SW480 (cell line): ENCODE measurements at regions not wholly inside any gene's neighbourhood (a gene's known extent, or its start where the extent isn't known, plus 50 kb on each side); places are given as distances from the start of the nearest gene placed in this dataset.
"Not testable (repeated sequence)": the region's sequence is repeated elsewhere in the genome, so short reads cannot be mapped to it uniquely, and the experiment has no call there.

Source experiments
- DNase-seq: peaks from one replicate; pipeline ENCODE4 v3.0.0-alpha.2; 2016; ENCODE audit warnings: low spot score

DNA sequence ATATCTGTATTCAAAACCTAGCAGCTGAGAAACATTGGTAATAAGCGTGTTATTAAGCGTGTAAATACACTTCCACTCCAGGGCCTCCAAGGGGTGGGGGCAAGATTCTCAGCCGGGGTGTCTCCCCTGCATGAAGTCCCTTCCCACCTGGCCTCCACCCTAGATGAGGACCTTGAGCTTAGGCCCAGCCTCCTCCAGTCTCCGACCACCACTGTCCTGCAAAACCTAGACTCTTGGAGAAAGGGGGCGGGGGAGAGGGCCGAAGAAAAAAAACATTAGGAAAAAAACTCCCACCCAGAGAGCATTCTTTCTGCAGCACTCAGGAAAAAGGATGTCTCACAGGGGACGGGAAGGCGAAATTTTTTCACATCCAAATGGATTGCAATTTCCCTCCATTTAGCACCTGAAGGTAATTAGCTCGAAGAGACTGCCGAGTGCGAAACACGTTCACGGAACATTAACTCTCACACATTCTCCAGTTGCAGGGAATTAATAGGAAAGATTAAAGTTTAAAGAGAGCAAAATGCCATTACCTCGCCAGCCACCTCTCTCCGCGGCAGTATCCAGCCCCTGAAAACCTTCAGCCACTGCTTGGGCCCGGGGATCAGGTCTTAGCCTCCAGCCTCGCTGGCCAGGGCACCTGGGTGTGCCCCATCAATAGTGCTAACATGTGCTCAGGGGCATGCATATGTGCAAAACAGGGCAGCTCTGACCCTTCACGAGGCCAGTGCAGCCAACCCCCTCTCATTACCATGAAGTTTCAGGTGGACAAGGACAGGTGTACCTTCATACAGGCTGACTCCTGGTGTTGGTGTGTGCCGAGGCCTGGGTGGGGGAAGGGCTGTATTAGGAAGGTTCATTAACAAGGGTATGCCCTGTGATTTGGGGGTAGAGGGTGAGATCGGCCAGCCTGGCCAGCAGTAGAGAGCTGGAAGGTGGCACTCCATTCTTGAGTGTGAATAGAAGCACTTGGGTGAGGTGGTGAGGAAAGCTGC, 77.2 kb downstream of the HIF1AN start:
- no peak for DNase-seq

DNA sequence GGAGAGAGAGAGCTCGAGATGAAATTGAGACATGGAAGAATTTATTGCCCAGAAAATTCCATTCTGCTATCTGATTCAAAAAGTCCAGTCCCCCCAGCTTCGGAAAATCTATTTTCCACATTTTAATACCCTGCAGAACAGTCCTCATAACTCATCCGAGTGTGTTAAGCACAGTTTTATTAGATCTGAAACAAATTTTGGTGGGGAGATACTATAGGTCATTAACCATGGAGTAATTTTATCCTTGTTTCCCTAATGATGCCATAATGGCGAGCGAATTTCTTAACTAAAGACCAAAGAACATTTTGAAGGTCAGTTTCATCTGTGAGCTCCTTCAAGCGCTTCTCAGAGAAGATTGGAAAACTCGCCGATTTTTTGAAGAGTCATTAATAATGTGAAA, 78.1 kb downstream of the HIF1AN start:
- no peak for DNase-seq

DNA sequence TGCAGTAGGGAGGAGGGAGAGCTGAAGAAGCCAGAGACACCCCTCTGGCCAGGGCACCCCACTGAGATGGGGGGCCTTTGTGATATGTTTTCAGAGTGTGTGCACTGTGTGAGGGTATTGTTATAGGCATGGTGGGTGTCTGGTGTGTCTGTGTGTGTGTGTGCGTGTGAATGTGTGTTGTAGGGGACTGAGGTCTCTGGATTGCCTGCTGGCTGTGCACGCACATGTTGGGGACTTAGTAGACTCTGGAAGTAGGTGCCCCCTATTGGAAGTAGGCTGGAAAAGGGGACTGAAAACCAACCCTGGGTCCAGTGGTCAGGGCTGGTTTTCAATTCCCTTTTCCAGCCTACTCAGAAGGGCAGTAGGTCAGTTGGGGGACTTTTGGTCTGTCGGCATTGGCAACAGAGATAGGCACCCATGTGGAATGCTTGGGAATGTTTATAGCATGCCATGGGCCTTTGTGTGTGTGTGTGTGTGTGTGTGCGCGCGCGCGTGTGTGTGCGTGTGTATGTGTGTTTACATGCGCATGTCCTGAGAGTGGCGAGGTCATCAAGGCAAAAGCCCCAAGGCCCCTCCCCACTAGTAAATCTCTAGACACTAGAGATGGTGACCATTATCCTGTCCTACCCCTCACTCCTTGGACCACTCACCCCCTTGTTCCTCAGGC, 78.8 kb downstream of the HIF1AN start:
- no peak for DNase-seq

DNA sequence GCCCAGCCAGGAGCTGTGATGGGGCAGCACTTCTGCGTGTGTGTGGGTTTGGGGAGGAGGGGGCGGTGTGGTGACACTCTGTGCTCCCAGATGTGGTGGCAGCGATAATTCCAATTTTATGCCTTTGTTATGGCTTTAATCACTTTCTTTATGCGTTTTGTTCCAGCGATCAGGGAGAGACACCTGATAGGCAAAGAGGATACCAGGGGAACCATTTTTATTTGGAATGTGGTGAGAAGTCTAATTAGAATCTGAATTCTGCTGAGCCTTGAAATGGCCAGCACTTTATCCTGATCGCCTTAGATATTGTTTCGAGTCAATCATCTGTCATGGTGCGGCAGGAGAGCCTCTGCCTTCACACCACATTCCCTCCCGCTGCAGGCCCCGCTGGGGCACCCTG, 79.5 kb downstream of the HIF1AN start:
- DNase-seq = no peak

DNA sequence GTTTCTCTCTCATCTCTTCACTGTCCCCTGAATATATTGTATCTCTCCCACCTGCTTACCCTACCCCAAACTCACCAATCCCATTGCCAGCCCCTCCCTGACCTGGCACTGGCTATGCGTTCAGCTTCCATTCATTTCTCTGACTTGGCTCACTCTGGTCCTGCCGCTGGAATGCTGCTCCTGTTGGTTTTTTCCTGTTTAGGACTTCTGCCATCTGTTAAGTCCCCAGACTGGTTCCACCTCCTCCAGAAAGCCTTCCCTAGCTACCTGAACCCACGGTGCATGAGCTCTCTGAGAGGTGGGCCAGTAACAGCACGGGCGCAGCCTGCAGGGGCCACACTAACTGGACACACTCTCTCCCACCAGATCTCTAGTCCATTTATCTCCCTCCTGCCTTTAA, 80.2 kb downstream of the HIF1AN start:
- no peak for DNase-seq

DNA sequence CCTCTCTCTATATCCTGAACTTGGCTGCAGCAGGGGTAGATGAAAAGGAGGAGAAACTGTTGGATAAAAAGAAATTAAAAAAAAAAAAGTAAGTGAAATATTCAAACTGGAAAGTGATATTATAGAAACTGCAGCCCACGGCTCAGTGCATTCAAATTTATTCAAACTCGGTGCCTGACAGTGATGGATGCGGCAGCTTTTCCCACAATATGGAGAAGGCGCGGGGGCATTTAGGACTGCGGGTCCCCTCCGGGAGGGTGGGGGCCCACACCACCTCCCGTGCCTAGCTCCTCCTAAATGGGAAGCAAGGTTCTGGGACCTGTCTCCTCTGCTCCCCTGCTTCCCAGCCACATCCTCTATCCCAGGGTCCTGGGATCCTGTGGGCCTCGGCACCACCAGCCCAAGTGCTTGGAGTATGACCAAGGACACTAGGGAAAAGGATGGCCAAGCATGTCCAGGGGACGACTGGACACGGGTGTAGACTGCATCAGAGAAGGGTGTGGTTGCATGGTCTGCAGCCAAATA, 82.4 kb downstream of the HIF1AN start:
- DNase-seq = no peak

DNA sequence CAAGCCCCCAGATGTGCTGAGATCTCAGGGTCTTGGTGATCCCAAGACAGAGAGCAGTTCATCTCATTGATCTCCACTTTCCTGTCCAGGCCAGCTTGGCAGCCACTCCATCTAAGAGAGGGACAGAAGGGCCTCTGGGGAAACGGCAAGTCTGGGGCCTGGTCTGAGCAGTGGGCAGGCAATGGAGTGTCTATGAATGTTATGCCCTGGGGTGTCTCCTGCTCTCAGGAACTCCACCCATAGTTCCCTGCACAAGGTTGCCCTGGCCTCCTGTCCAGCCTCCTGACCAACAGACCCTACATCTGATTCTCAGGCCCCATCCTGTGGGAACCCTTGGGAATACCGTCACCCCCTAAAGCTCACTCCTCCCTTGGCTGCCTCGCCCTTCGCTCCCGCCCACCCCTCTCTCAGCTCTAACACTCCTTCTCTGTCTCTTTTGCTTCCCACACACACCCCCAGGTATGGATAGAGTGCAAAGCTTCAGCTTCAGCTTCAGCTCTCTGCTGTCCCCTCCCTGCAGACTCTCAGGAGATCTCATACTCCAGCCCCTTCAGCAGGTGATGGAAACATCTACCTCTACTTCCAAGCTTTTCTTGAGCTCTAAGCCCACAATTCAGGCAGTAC, 83.0 kb downstream of the HIF1AN start:
- no peak for DNase-seq

DNA sequence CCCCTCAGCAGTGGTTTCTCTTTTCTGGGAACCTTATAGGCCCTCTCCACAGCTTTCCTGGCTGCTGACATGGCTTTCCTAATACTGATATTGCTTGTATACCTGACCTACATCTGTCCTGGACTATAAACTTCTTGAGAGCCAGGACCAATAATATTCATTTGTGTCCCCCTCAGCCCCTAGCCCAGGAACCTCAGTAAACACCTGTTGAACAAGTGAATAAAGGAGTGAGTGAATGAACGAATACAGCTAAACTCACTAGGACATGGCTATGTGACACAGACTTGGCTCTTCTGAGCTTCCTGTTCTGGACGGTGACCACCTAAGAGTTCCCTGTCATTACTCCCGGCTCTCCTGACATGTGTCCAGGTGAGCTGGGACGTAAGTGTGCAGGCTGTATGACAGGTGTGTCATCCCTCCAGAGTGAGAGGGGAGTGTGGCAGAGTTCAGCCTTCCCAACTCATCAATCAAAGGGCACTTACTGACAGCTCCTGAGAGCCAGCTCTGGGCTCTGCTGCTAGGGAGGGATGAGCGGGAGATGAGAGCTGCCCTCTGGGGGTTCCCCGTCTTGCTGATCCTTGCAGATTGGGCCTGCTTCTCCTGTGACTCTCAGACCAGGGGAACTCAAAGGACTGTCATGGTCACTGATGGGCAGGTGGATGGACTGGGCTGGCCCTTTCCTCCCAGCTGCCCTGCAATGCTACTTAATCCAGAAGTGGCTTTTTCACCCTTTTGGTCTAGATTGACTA, 84.5 kb downstream of the HIF1AN start:
- no peak for DNase-seq

DNA sequence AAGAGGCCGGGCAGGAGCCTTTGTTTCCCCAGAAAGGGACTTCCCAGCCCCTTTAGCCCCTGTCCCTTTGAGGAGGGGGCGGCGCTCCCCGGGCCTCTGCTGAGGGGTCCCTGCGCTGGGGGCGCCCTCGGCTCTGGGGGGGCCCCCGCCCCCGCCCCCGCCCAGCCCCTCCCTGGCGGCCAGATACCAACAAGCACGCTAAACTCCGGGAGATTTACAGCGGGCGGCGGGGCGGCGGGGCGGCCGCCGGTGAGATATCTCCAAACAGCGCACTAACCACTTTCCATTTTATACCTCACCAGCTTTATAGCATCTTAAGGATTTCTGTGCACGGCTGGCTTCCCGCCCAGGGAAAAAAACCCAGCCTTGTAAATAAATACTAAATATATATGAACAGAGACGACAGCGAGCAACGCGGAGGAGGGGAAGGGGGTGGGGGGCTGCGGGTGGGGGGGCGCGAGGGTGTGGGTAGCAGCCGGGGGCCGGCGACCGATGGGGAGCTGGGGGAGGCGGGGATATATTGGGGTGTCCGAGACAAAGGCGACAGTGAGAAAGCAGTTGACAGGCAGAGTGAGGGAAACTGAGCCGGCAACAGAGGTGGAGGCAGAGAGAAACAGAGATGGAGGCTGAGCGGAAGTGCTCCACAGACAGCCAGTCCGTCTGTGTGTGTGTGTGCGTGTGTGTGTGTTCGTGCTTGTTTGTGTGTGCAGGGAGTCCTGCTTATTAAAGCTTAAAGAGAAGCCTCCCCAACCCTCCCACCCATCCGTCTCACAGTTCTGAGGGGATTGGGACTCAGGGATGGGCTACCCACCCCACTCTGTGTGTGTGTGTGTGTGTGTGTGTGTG, 85.8 kb downstream of the HIF1AN start:
- DNase-seq = no peak

DNA sequence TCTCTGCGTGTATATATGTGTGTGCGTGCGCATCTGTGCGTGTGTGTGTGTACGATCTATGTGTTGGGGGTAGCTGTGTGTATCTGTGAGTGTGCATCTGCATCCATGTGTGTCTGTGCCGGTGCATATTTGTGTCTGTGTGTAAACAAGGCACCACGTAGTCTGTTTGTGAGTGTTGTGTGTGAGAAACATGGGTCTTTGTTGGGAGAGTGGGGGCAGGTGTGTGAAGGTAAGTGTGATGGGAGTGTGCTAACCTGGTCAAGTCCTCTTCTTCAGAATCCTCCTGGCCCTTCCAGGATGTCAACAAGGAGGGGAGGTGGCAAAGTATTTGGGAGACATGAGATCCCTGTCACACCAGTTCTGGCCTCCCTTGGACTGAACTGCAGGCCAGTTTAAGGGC, 87.2 kb downstream of the HIF1AN start:
- DNase-seq = no peak

DNA sequence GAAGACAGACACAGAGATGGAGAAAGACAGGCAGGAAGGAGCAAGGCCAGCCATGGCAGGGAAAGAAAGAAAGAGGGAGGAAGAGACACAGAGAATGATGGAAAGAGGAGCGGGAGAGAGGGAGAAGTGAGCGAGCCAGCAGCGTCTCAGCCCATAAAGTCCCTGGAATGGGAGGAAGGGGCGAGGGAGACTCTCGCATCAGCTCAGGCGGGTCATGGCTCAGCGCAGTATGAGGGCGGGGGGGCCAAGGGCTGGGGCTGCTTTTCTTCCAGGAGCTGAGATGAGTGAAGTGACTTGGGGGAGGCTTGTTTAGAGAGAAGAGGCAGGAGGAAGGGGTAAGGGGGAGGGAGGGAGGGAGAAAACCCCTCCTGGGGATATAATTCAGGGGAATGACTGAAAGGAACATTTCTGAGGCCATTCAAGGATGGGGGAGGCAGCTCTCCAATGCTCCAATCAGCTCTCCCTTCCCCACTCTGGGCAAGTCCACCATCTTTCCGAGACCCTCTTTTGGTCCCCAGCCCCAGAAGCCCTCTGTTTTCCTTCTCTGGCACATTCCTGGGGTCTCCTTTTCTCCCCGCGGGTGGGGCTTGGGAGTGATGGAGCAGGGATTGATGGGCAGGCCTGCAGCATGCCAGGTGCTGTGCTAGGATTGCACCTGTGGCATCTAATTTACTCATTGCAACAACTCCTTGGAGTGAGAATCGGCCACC, 87.9 kb downstream of the HIF1AN start:
- no peak for DNase-seq

DNA sequence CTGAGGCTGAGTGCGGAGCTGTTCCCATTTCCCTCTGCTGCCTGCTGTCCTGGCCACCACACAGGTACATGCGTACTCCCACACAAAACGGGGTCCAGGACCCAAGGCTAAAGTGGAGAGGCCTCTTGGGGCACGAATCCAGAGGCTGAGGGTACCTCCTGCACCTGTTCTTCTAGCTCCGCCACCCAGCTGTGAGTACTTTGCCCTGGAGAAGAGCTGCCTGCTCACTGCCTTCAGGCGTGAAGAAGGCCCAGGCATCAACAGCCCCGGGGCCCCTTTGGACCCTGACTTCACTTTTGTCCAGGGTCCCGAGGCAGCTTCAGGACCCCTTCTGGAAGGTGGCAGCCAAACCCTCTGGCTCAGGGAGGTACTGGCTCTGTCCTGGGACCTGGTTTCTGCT, 88.6 kb downstream of the HIF1AN start:
- no peak for DNase-seq

DNA sequence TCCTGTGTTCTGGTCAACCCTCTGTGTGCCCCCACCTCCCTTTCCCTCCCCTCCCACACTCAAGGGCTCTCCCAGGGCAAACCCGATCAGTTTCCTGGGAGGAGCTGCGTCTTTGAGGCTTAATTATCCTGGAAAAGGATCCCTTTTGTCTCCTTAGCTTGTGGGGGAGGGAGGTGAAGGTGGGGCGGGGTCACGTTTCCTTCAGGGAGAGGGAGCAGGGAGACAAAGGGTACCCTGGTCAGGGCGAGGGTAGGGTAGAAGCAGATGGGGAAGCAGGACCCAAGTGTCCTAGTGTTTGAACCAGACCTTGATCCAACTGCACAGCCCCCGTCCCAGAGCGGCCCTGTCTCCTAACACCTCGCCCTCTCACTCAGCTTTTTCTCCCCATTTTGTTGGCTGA, 90.1 kb downstream of the HIF1AN start:
- DNase-seq = no peak

DNA sequence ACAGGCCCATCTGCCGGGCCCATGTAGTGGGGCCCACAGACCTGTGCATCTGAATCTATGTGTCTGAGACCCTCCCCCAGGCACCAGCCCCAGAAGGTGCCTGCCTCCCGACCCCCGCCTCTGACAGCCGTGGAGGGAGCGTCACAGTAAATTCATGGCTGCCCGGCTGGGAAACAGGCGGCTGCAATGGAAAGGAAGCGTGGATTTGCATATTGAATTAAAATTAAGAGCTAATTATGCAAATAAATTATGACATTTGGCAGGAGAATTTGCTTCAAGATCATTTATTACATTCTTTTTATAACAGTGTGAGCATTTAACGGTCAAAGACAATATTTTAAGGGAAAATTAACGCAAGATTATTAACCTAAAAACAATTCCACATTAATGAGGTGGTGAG, 92.3 kb downstream of the HIF1AN start:
- no peak for DNase-seq

DNA sequence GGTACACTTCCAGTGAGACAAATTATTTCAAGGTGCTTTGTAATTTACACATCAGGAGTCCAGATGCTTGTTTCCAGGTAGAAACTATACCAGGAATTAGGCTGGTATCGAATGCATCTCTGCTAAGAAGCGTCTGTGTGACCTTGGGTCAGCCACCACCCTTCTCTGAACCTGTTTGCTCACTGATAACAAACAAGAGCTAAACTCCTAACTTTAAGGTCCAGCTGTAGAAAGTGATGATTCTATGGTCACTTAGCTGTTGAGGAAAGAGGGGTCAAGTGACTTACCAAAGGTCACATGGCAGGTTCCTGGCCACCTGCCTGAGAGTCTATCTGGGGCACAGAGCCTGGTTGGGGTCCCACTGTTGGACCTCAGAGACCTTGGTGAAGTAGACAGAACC, 95.4 kb downstream of the HIF1AN start:
- DNase-seq = no peak

DNA sequence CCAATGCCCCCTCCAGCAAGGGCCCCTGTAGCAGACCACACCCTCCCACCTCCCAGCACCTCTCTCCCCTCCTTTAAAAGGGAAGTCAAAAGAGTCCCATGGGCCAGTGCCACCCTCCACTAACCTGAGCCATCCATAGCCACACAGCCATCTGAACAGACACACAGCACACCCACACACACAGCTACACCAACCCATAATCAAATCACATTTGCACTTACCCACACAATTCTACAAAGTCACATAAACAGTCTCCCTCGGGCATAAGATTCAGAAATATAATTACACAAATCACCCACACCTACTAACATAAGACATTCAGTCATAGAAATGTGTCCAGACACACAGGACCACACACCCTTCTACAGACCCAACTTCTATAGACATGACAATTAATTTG, 96.3 kb downstream of the HIF1AN start:
- no peak for DNase-seq

DNA sequence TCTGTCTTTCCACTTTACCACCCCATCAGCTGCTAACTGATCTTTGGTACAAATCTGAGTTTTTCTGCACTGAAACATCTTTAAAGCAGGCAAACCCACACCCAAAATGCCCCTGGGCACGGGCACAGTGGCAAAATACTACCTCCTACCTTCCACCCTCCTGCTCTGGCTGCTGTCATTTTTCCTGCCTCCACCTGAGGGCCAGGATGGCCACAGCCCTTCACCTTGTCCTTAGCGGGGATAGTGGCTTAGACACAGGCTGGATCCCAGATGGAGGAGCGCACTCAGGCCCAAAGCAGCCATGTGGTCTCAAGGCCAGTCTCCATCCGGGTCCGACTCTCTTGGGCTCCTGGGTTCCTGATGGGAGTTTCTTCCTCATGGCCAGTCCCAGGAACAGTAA, 98.3 kb downstream of the HIF1AN start:
- no peak for DNase-seq

DNA sequence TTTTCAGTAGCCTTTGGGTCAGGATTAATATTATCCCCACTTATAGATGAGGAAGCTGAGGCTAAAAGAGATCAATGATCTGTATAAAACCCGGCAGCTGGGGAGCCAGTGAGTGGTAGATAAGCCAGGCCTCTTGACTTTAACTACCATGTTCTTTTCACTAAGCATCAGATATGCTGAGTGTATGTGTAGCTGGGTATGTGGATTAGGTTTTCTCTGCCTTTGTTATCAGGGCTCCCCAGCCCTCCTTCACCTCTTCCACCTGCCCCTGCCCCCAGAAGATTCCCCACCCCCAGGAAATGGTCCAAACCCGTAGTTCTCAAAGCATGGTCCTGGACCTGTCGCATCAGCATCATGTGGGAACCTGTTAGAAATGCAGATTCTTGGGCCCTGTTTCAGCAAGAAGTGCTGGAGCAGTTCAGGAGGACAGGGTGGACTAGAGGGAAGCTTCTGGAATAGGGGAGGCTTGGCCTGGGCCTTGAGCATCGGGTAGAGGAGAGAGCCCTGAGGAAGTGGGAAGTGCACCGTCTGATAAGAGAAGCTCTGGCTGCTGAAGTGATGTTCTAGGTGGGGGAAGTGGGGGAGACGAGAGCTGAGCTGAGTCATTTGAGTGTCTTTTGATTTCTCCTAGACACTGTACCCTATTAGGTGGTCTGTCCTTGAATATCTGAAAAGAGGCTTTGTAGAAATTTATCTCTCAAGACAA, 101.3 kb downstream of the HIF1AN start:
- DNase-seq = no peak

DNA sequence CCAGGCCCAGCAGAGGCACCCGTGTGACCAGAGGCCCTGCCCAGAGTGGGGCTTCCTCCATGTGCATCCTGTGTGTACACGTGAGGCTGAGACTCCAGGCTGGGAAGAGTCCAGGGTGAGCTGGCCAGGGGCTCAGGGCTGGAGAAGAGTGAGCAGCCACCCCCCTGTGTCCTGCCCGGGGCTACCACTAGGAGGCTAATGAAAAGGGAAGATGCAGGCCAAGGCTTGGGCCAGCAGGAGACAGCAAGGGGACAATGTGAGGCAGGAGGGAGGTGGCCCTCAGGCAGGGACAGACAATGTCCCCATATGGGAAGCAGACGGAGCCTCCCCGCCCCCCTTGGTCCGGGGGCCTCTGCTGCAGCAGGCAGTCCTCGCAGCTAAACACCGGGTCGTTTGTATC, 102.0 kb downstream of the HIF1AN start:
- DNase-seq = peak; percentile 18

DNA sequence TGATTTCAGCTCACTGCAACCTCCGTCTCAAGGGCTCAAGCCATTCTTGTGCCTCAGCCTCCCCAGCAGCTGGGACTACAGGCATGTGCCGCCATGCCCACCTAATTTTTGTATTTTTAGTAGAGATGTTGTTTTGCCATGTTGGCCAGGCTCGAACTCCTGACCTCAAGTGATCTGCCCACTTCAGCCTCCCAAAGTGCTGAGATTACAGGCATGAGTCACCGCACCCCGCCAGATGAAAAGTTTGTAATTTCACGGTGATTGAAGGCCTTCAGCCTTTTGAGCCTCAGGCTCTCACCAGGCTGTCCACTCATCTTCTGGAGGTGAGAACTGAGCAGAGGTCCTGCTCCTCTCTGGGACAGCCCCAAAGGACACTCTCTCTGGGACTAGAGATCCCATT, 103.2 kb downstream of the HIF1AN start:
- DNase-seq = not testable (repeated sequence)
